Karpas-422 (cell line): ENCODE measurements at regions not wholly inside any gene's neighbourhood (a gene's known extent, or its start where the extent isn't known, plus 50 kb on each side); places are given as distances from the start of the nearest gene placed in this dataset.

Experiments used
- DNase-seq: peaks from one replicate; pipeline ENCODE4 v3.0.0-alpha.2; 2015
- H2AFZ ChIP-seq: fragments of 200-600 bp; sonication (generic); 2 replicates; pipeline ENCODE4 v1.6.1; 2014; ENCODE audit warnings: antibody characterized with exemption, low read length, mixed read lengths
- H3K27ac ChIP-seq: fragments of 200-600 bp; sonication (generic); 2 replicates; pipeline ENCODE4 v1.5.1; 2014; ENCODE audit warnings: mild to moderate bottlenecking, low read length, moderate library complexity
- H3K27me3 ChIP-seq: fragments of 200-600 bp; sonication (generic); 2 replicates; pipeline ENCODE4 v1.6.1; 2014; ENCODE audit warnings: low read length, mixed read lengths
- H3K36me3 ChIP-seq: fragments of 200-600 bp; sonication (generic); 2 replicates; pipeline ENCODE4 v1.6.1; 2014; ENCODE audit warnings: low read length, mixed read lengths; ENCODE audit not compliant: insufficient read depth
- H3K4me1 ChIP-seq: fragments of 200-600 bp; sonication (generic); 2 replicates; pipeline ENCODE4 v1.6.1; 2014; ENCODE audit warnings: mild to moderate bottlenecking, low read length, mixed read lengths
- H3K4me2 ChIP-seq: fragments of 200-600 bp; sonication (generic); 2 replicates; pipeline ENCODE4 v1.6.1; 2014; ENCODE audit warnings: low read length, low read depth, mild to moderate bottlenecking; ENCODE audit not compliant: poor library complexity, severe bottlenecking
- H3K4me3 ChIP-seq: fragments of 200-600 bp; sonication (generic); 2 replicates; pipeline ENCODE4 v1.5.1; 2014; ENCODE audit warnings: mild to moderate bottlenecking, antibody characterized with exemption, low read length, mixed read lengths
- H3K79me2 ChIP-seq: fragments of 200-600 bp; sonication (generic); 2 replicates; pipeline ENCODE4 v1.6.1; 2014; ENCODE audit warnings: mild to moderate bottlenecking, low read length, mixed read lengths
- H3K9ac ChIP-seq: fragments of 200-600 bp; sonication (generic); 2 replicates; pipeline ENCODE4 v1.6.0; 2014; ENCODE audit warnings: low read length
- H3K9me2 ChIP-seq: fragments of 200-600 bp; sonication (generic), shearing (Covaris generic); replicated peaks from 2 replicates; pipeline ENCODE4 v1.6.0; 2014; ENCODE audit warnings: mild to moderate bottlenecking, low read length, moderate library complexity; ENCODE audit not compliant: insufficient read depth
- H3K9me3 ChIP-seq: fragments of 300-700, 200-600 bp; sonication (generic); 2 replicates; pipeline ENCODE4 v1.6.1; 2014; ENCODE audit warnings: low read length, mixed read lengths
- H4K20me1 ChIP-seq: fragments of 200-600 bp; sonication (generic); 2 replicates; pipeline ENCODE4 v1.6.1; 2014; ENCODE audit warnings: mild to moderate bottlenecking, antibody characterized with exemption, low read length, low read depth; ENCODE audit not compliant: insufficient read depth

DNA sequence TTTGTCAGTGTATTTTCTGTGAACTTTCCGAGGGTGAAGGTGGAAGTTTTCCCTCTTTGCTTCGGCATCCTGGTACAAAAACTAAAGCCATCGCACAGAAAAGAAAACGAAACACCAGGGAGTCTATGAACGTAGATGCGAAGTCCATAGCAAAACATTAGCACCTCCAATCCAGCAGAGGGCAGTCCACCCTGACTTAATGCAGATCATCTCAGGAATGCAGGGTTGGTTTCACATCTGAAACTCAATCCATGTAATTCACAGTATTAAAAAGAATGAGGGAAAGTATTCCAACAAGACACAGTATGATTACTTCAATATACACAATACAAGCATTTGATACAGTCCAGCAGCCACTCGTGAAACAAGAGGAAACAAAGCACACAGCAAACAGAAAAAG, 70.8 kb downstream of the RTP5 start:
- H3K79me2 ChIP-seq: no peaks in the 10 kb centered on the region
- no peak overlapping the region for H3K4me3 ChIP-seq
- DNase-seq: peak; percentile 61

DNA sequence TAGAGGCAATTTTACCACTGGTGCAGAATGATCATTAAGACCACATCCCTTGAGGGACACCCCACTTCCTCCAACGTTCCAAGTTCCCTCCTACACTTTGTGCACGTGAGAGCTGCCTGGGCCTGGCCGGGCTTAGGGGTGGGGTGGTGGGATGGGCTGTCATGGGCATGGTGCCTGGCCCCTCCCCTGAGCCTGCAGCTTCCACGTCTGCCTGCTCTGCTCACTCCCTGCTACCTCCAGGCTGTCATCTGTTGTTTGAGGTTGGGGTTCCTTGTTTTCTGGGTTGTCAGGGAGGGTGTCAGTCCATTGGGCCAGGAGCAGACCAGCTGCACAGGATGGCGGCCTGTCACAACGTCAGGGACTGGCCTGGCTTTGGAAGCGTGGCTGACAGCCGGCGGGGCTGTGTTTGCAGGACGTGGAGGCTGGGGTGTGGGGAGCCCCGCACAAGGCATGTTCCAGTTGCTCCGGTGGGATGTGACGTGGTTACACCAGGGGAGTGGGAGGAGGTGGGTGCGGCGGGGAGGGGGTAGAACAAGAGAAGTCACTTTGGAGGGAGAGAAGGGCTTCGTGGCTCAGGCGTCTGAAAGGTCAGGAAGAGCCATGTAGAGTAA, 72.3 kb downstream of the RTP5 start:
- H3K4me2 ChIP-seq: no peak overlapping the region
- DNase-seq: no peak
- H4K20me1 ChIP-seq: no peaks in the 10 kb centered on the region
- H3K27me3 ChIP-seq: no peaks in the 10 kb centered on the region
- H3K79me2 ChIP-seq: no peaks in the 10 kb centered on the region
- H3K4me1 ChIP-seq: no peaks in the 10 kb centered on the region
- no peak overlapping the region for H2AFZ ChIP-seq
- H3K9me3 ChIP-seq: peaks cover 11% of the 10 kb centered on the region
- no peaks in the 10 kb centered on the region for H3K36me3 ChIP-seq
- no peak overlapping the region for H3K9ac ChIP-seq
- no peak overlapping the region for H3K4me3 ChIP-seq
- H3K9me2 ChIP-seq: no peaks in the 10 kb centered on the region
- no peak overlapping the region for H3K27ac ChIP-seq

More for the DNA sequence above, 70.8 kb downstream of the RTP5 start:
- H3K27me3 ChIP-seq: no peaks in the 10 kb centered on the region
- H3K4me2 ChIP-seq: no peak overlapping the region
- H2AFZ ChIP-seq: no peak overlapping the region
- peaks cover 11% of the 10 kb centered on the region for H3K9me3 ChIP-seq
- H3K27ac ChIP-seq: no peak overlapping the region
- H4K20me1 ChIP-seq: no peaks in the 10 kb centered on the region
- no peak overlapping the region for H3K9ac ChIP-seq
- H3K36me3 ChIP-seq: no peaks in the 10 kb centered on the region
- no peaks in the 10 kb centered on the region for H3K4me1 ChIP-seq
- no peaks in the 10 kb centered on the region for H3K9me2 ChIP-seq

DNA sequence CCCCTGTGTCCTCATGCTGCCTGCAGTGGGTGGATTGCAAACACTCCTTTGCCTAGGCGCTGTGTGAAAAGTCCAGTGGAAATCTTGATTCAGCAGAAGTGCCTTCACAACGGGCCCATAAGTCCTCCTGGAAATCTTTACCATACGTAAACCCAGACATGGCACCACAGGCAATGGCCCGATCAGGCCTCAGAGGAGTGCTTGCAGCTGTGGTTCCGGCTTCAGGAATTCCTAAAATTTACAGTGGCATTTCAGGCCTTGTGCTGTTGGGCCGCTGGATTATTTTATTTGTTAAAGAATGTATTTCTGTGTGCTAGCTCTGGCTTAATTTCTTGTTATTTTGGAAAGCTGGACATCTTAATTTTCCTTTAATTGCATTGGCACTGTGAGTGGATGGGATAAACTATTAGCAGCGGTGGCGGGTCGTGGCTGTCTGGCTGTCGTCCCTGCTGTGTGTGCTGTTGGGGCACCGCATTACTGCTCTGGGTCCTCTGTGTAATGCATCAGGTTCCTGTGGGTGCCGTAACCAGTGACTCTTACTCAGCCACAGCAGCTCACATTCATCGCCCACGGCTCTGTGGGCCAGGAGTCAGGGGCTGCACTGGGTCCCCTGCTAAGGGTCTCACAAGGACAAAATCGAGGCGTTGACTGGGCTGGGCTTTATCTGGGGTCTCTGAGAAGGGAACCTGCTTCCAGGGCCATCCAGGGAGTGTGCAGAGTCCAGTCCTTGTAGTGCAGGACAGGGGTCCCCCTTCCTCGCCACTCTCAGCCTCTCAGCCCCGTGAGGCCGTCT, 73.1 kb downstream of the RTP5 start:
- H3K9me2 ChIP-seq: no peaks in the 10 kb centered on the region
- no peak overlapping the region for H3K4me3 ChIP-seq
- H4K20me1 ChIP-seq: no peaks in the 10 kb centered on the region
- peaks cover 11% of the 10 kb centered on the region for H3K9me3 ChIP-seq
- DNase-seq: no peak
- H3K4me2 ChIP-seq: no peak overlapping the region
- H2AFZ ChIP-seq: no peak overlapping the region
- no peaks in the 10 kb centered on the region for H3K36me3 ChIP-seq
- H3K9ac ChIP-seq: no peak overlapping the region
- H3K27me3 ChIP-seq: no peaks in the 10 kb centered on the region
- H3K27ac ChIP-seq: no peak overlapping the region
- no peaks in the 10 kb centered on the region for H3K4me1 ChIP-seq
- H3K79me2 ChIP-seq: no peaks in the 10 kb centered on the region

DNA sequence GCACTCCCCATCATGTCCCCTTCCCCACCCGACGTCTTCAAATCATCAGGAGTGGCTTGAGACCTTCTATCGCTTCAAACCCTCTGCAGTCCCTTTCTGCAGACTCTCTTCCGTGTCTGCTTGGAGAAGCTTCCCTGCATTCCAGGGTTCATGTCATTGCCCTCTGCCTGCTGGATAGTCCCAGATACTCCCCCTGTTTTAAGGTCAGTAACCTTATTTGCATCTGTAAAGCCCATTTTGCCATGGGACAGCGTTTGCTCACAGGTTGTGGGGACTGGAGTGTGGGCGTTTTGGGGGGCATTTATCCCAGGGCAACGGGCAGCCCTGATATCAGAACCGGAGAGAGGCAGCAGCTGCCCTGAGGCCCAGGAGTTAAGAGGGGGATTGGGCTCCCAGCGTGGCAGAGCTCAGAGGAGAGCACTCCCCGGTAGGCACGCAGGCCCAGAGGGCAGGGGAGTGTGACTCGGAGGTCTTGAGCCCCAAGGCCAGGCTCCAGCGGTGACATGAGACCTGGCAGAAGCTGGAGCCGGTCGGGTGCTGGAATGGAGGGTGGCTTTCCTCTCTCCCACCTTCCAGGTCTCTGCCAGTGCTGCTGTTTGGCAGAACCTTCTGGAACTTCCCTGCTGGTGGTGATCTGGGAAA, 73.8 kb downstream of the RTP5 start:
- Histone ChIP-seq H3K27me3 (no peaks in the 10 kb centered on the region), H3K36me3 (no peaks in the 10 kb centered on the region), H3K27ac (no peak overlapping the region), H3K4me3 (no peak overlapping the region), H3K79me2 (no peaks in the 10 kb centered on the region), H3K4me2 (no peak overlapping the region), H2AFZ (no peak overlapping the region), H3K9me3 (peaks cover 11% of the 10 kb centered on the region), H4K20me1 (no peaks in the 10 kb centered on the region), H3K9me2 (no peaks in the 10 kb centered on the region), H3K9ac (no peak overlapping the region), H3K4me1 (no peaks in the 10 kb centered on the region)
- no peak for DNase-seq

DNA sequence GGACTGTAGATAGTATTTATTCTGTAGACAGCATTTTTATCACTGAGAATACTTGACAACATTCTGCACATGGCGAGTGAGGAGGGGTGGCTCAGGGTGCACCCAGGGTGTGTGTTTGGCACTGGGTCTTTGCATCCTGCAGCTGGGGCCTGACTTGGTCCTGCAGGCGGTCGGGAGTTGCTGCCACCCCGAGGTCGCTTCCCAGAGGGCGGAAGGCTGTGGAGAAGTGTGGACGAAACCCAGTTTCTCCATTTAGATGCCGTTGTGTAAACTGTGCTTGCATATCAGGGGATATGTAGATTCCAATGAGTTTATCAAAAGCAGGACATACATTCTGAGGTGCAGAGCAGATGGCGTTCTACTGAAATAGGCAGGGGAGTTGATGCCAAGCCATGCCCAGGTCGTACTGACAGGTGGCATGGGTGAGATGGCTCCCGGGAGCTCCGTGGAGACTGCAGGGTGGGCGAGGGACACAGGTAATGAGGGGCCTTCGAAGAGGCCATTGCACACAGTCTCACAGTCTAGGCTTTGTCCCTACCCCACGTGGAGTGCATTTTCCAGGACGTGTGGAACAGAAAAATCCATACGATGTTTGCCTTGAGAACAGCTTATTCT, 74.5 kb downstream of the RTP5 start:
- Histone ChIP-seq H2AFZ (no peak overlapping the region), H3K4me1 (no peaks in the 10 kb centered on the region), H4K20me1 (no peaks in the 10 kb centered on the region), H3K27me3 (no peaks in the 10 kb centered on the region), H3K27ac (no peak overlapping the region), H3K79me2 (no peaks in the 10 kb centered on the region), H3K9ac (no peak overlapping the region), H3K4me3 (no peak overlapping the region), H3K4me2 (no peak overlapping the region), H3K36me3 (no peaks in the 10 kb centered on the region), H3K9me2 (no peaks in the 10 kb centered on the region), H3K9me3 (peaks cover 11% of the 10 kb centered on the region)
- DNase-seq: no peak

DNA sequence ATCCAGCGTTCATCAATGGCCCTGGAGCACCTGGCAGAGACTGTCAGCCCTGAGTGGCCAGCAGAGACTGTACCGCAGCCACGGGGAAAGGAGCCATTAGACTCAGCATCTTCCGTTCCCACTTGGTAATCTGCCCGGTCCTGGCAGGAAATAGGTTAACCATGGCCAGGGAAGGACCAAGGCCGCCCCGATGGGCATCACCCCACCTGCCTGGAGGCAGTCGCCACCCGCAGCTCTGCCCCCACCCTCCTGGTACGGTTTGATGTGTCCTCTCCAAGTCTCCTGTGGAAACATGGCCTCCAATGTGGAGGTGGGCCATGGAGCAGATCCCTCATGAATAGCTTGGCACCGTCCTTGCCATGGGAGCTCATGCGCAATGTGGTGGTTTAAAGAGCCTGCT, 75.3 kb downstream of the RTP5 start:
- H3K27me3 ChIP-seq: no peaks in the 10 kb centered on the region

DNA sequence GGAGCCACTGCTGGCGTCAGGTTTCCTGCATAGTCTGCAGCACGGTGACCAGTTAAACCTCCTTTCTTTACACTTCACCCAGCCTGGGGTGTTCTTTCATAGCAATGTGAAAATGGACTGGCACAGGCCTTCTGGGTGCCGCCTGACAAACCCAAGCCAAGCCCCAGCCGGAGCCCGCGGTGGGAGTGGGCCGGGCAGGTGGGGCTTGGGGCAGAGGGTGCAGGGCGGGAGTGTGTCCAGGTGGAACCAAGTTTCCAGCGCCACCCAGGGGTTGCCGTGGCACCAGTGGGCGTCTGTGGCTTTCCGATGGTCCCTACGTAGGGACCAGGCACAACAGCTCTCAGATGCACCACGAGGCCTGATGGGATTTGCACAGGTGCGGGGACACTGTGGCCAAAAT, 75.8 kb downstream of the RTP5 start:
- Histone ChIP-seq H3K4me2 (no peak overlapping the region), H4K20me1 (no peaks in the 10 kb centered on the region), H3K4me1 (no peaks in the 10 kb centered on the region), H2AFZ (no peak overlapping the region), H3K27ac (no peak overlapping the region), H3K9ac (no peak overlapping the region), H3K9me3 (peaks cover 7% of the 10 kb centered on the region), H3K4me3 (no peak overlapping the region), H3K27me3 (no peaks in the 10 kb centered on the region), H3K9me2 (no peaks in the 10 kb centered on the region), H3K79me2 (no peaks in the 10 kb centered on the region), H3K36me3 (no peaks in the 10 kb centered on the region)
- DNase-seq: no peak

More for the DNA sequence above, 75.3 kb downstream of the RTP5 start:
- DNase-seq: no peak
- H3K27ac ChIP-seq: no peak overlapping the region
- H3K9me2 ChIP-seq: no peaks in the 10 kb centered on the region
- no peak overlapping the region for H3K4me2 ChIP-seq
- peaks cover 11% of the 10 kb centered on the region for H3K9me3 ChIP-seq
- no peaks in the 10 kb centered on the region for H3K4me1 ChIP-seq
- no peak overlapping the region for H3K9ac ChIP-seq
- no peaks in the 10 kb centered on the region for H3K79me2 ChIP-seq
- no peaks in the 10 kb centered on the region for H3K36me3 ChIP-seq
- no peaks in the 10 kb centered on the region for H4K20me1 ChIP-seq
- H2AFZ ChIP-seq: no peak overlapping the region
- no peak overlapping the region for H3K4me3 ChIP-seq

DNA sequence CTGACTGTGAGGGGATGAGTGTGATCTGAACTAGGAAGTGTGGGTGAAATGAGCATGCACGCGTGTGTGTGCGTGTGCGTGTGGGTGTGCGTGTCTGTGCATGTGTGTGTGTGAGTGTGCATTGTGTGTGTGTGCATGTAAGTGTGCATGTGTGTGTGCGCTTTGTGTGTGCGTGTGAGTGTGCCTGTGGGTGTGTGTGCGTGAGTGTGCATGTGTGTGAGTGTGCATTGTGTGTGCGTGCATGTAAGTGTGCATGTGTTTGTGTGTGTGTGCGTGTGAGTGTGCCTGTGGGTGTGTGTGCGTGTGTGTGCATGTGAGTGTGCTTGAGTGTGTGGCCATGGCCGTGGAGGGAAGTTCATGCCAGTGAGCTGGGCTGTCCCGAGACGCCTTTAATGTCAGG, 76.3 kb downstream of the RTP5 start:
- Histone ChIP-seq H3K36me3 (no peaks in the 10 kb centered on the region), H3K79me2 (no peaks in the 10 kb centered on the region), H3K27ac (no peak overlapping the region), H3K9me2 (no peaks in the 10 kb centered on the region), H2AFZ (no peak overlapping the region), H3K4me3 (no peak overlapping the region), H4K20me1 (peaks cover 3% of the 10 kb centered on the region; the same call in 1 of the 2 replicates), H3K4me2 (no peak overlapping the region), H3K4me1 (peaks cover 5% of the 10 kb centered on the region), H3K27me3 (no peaks in the 10 kb centered on the region), H3K9me3 (peaks cover 3% of the 10 kb centered on the region), H3K9ac (no peak overlapping the region)
- no peak for DNase-seq
